ENCODE measurements at regions not wholly inside any gene's neighbourhood (a gene's known extent, or its start where the extent isn't known, plus 50 kb on each side); places are given as distances from the start of the nearest gene placed in this dataset.

DNA sequence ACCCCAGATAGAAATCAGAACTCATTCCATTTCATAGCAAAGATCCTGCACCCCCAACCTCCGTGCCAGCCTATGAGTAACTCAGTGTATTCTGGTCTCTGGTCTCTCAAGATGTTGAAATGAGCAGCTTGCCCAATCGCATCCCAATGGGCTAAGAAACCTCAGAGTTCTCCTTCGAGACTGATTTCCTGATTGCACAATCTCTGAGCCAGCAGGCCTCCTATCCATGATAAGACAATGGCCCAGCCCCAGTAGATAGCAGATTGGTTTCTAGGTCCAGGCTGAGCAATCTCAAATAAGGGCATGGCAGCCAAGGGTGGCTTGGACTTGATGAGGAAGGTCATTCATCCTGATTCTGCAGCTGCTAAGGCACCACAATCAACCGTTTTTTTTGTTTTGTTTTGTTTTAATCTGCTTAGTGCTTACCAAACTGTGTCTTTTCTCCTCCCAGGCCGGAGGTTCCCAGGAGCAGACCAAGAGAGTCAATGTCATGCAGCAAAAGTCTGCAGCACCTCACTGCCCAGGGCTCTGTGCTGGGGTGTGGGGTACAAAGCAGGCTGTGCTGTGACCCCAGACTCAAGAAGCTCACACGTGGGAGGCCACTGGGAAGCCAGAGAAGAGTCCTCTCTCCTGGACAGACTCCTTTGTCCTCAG is 125.1 kb upstream of the NXT1 start:
- in situ Hi-C loops (cut with HindIII; ENCODE audit: low sequenced_read_pairs) = no loop called here
- TF ChIP-seq, protein P1, sequence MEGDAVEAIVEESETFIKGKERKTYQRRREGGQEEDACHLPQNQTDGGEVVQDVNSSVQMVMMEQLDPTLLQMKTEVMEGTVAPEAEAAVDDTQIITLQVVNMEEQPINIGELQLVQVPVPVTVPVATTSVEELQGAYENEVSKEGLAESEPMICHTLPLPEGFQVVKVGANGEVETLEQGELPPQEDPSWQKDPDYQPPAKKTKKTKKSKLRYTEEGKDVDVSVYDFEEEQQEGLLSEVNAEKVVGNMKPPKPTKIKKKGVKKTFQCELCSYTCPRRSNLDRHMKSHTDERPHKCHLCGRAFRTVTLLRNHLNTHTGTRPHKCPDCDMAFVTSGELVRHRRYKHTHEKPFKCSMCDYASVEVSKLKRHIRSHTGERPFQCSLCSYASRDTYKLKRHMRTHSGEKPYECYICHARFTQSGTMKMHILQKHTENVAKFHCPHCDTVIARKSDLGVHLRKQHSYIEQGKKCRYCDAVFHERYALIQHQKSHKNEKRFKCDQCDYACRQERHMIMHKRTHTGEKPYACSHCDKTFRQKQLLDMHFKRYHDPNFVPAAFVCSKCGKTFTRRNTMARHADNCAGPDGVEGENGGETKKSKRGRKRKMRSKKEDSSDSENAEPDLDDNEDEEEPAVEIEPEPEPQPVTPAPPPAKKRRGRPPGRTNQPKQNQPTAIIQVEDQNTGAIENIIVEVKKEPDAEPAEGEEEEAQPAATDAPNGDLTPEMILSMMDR (IDR thresholded peaks at IDR 0.05; ENCODE audit: low read depth, low read length, missing control alignments) = no peak
- DNase-seq (ENCODE audit: low read depth) = no peak
- H3K4me3 ChIP-seq (ENCODE audit: low read depth, low read length) = no peak overlapping the region

GRCh38 chr20:23224806-23225205 is 125.8 kb upstream of the NXT1 start:
- TF ChIP-seq, protein P1 (IDR thresholded peaks at IDR 0.05; ENCODE audit: low read depth, low read length, missing control alignments) = no peak
- no peak overlapping the region for H3K4me3 ChIP-seq (ENCODE audit: low read depth, low read length)
- in situ Hi-C loops (cut with HindIII; ENCODE audit: low sequenced_read_pairs) = no loop called here
- no peak for DNase-seq (ENCODE audit: low read depth)

- TF ChIP-seq, protein P1 (IDR thresholded peaks at IDR 0.05; ENCODE audit: low read depth, low read length, missing control alignments) = no peak
- no peak overlapping the region for H3K4me3 ChIP-seq (ENCODE audit: low read depth, low read length)
- DNase-seq (ENCODE audit: low read depth) = no peak
- in situ Hi-C loops (cut with HindIII; ENCODE audit: low sequenced_read_pairs) = no loop called here
Measured at GRCh38 chr20:23223908-23224580, 126.5 kb upstream of the NXT1 start.

DNA sequence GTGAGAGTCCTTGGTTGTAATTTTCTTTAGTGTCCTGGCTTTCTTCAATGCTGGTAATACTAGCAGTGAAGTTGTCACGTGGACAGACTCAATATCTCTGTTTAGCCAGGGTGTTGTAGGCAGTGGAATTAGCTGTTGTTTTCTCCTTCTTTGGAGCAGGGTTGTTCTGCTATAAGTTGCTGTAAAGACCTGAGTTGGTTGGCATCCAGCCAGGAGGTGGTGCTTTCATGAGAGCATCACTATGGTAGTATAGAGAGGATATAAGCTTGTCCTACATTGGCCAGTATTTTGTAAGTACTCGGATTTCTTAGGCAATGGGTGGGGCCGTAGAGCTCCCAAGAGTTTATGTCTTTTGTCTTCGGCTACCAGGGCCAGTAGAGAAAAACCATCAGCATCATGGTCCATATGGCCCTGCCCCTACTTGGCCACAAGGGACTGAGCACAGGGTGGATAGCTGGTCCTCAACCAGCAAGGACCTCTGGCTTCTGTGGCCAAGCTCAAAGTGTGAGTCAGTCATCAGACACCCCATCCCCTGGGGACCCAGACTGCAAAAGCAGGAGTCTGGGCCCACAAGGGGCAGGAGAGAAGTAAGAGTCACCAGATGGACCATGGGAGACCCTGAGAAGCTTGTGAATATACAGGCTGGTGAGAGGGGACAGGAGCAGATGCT is 127.9 kb upstream of the NXT1 start:
- H3K4me3 ChIP-seq (ENCODE audit: low read depth, low read length) = no peak overlapping the region
- in situ Hi-C loops (cut with HindIII; ENCODE audit: low sequenced_read_pairs) = no loop called here
- no peak for DNase-seq (ENCODE audit: low read depth)
- TF ChIP-seq, protein P1 (IDR thresholded peaks at IDR 0.05; ENCODE audit: low read depth, low read length, missing control alignments) = no peak

GRCh38 chr20:23217023-23217422 is 130.9 kb upstream of the CD93 start:
- in situ Hi-C loops (cut with HindIII; ENCODE audit: low sequenced_read_pairs) = no loop called here
- DNase-seq (ENCODE audit: low read depth) = no peak
- TF ChIP-seq, protein P1 (IDR thresholded peaks at IDR 0.05; ENCODE audit: low read depth, low read length, missing control alignments) = no peak
- no peak overlapping the region for H3K4me3 ChIP-seq (ENCODE audit: low read depth, low read length)

- no peak for DNase-seq (ENCODE audit: low read depth)
- in situ Hi-C loops (cut with HindIII; ENCODE audit: low sequenced_read_pairs) = no loop called here
- no peak overlapping the region for H3K4me3 ChIP-seq (ENCODE audit: low read depth, low read length)
- TF ChIP-seq, protein P1 (IDR thresholded peaks at IDR 0.05; ENCODE audit: low read depth, low read length, missing control alignments) = no peak
Measured at GRCh38 chr20:23215344-23215995, 129.3 kb upstream of the CD93 start.

All from astrocyte of the cerebellum (primary cell).